B cell (primary cell): ENCODE measurements at regions not wholly inside any gene's neighbourhood (a gene's known extent, or its start where the extent isn't known, plus 50 kb on each side); places are given as distances from the start of the nearest gene placed in this dataset.

ENCODE experiments used
- ATAC-seq: fragments of 200-7000 bp; cut with Tn5 transposase; one replicate; pipeline ENCODE4 v1.10.0; 2021; ENCODE audit warnings: low read depth, mild to moderate bottlenecking, moderate number of reproducible peaks, moderate library complexity
- CTCF ChIA-PET: fragments of 350-600 bp; sonication (Branson Sonifier 250); formaldehyde crosslinking; loops from one replicate; lab custom pipeline; 2021; ENCODE audit warnings: antibody characterized with exemption, inconsistent platforms; lab: Charles Lee
- POLR2A ChIA-PET: fragments of 350-600 bp; sonication (Branson Sonifier 250); formaldehyde crosslinking; loops from one replicate; lab custom pipeline; 2021; ENCODE audit warnings: antibody characterized with exemption; lab: Charles Lee
- DNase-seq: peaks from one replicate; pipeline ENCODE4 v3.0.0; 2013
- H2AFZ ChIP-seq: 2 replicates; pipeline ENCODE4 v1.6.1; 2012; ENCODE audit warnings: mild to moderate bottlenecking, low read depth, low read length; ENCODE audit not compliant: insufficient read depth, poor library complexity, severe bottlenecking
- H3K27ac ChIP-seq, 2 donors: 1 replicate in 1 of 2; 2 replicates in 1 of 2; pipeline ENCODE4 v1.5.1; 2012 to 2013; ENCODE audit warnings: low read length in 2 of 2, mild to moderate bottlenecking in 2 of 2, moderate library complexity in 1 of 2
- H3K27me3 ChIP-seq, 4 experiments: fragments of 200-600 bp in 1 of 4; sonication (generic) in 1 of 4; replicated peaks in 1 of 4; 1 replicate in 2 of 4; 2 replicates in 2 of 4; pipeline versions ENCODE4 v1.6.1 to v1.7.0; 2013 to 2016; ENCODE audit warnings: low read length in 3 of 4, mild to moderate bottlenecking in 2 of 4, mixed read lengths in 1 of 4, moderate library complexity in 1 of 4; ENCODE audit not compliant: insufficient read depth in 4 of 4, control insufficient read depth in 3 of 4; ENCODE audit errors: control extremely low read depth in 1 of 4
- H3K36me3 ChIP-seq, 2 experiments: replicated peaks in 1 of 2; 1 replicate in 1 of 2; 2 replicates in 1 of 2; pipeline versions ENCODE4 v1.6.1 to v1.7.1; 2013; ENCODE audit warnings: low read length in 1 of 2; ENCODE audit not compliant: insufficient read depth in 2 of 2, control insufficient read depth in 1 of 2; ENCODE audit errors: control extremely low read depth in 1 of 2, extremely low read depth in 1 of 2
- H3K4me1 ChIP-seq, 2 donors: fragments of 200-600 bp in 1 of 2; sonication (generic) in 1 of 2; 1 replicate in 1 of 2; 2 replicates in 1 of 2; pipeline versions ENCODE4 v1.5.1 to v1.6.1; 2013 to 2017; ENCODE audit warnings: low read length in 2 of 2; ENCODE audit not compliant: control insufficient read depth in 2 of 2, insufficient read depth in 2 of 2
- H3K4me2 ChIP-seq: replicated peaks from 2 replicates; pipeline ENCODE3; 2012; ENCODE audit warnings: mild to moderate bottlenecking, low read depth, low read length; ENCODE audit not compliant: poor library complexity, severe bottlenecking
- H3K4me3 ChIP-seq, 5 experiments: fragments of 200-600 bp in 1 of 5; sonication (generic) in 1 of 5; 1 replicate in 3 of 5; 2 replicates in 2 of 5; pipeline versions ENCODE4 v1.5.1 to v1.7.0; 2011 to 2016; ENCODE audit warnings: low read length in 4 of 5, mild to moderate bottlenecking in 4 of 5, low read depth in 2 of 5, control low read depth in 1 of 5, moderate library complexity in 1 of 5; ENCODE audit not compliant: insufficient read depth in 1 of 5; ENCODE audit errors: control extremely low read depth in 1 of 5, extremely low read depth in 1 of 5
- H3K79me2 ChIP-seq: fragments of 200-600 bp; sonication (generic); one replicate; pipeline ENCODE4 v1.6.0; 2016; ENCODE audit warnings: low read length; ENCODE audit not compliant: control insufficient read depth, insufficient read depth
- H3K9ac ChIP-seq: fragments of 200-600 bp; sonication (generic); 2 replicates; pipeline ENCODE4 v1.6.1; 2017; ENCODE audit warnings: mild to moderate bottlenecking, low read length, moderate library complexity
- H3K9me3 ChIP-seq, 3 donors: one replicate each; pipeline versions ENCODE4 v1.6.1 to v1.7.1; 2013; ENCODE audit warnings: low read length in 2 of 3; ENCODE audit not compliant: control insufficient read depth in 2 of 3, insufficient read depth in 1 of 3; ENCODE audit errors: control extremely low read depth in 1 of 3
- H4K20me1 ChIP-seq: 2 replicates; pipeline ENCODE4 v1.6.0; 2012; ENCODE audit warnings: mild to moderate bottlenecking, low read length; ENCODE audit not compliant: insufficient read depth, control insufficient read depth, poor library complexity, severe bottlenecking
- H3K27ac Mint-ChIP-seq: one replicate; pipeline ENCODE4 v1.8.0; 2021; ENCODE audit warnings: mixed read lengths
- H3K27me3 Mint-ChIP-seq: one replicate; pipeline ENCODE4 v1.8.0; 2021; ENCODE audit warnings: mixed read lengths
- H3K4me1 Mint-ChIP-seq: one replicate; pipeline ENCODE4 v1.8.0; 2021; ENCODE audit warnings: mixed read lengths
- H3K4me3 Mint-ChIP-seq: one replicate; pipeline ENCODE4 v1.8.0; 2021; ENCODE audit warnings: mixed read lengths
- H3K9me3 Mint-ChIP-seq: one replicate; pipeline ENCODE4 v1.8.0; 2022; ENCODE audit warnings: mixed read lengths; ENCODE audit not compliant: insufficient read depth
- CTCF ChIP-seq: fragments of 200-600 bp; IDR thresholded peaks from one replicate; pipeline ENCODE4 v1.8.0; 2022; ENCODE audit warnings: antibody characterized with exemption, mild to moderate bottlenecking
- EZH2 ChIP-seq: IDR thresholded peaks from 2 replicates; pipeline ENCODE4 v1.6.1; 2012; ENCODE audit warnings: borderline replicate concordance, low read depth, mild to moderate bottlenecking, moderate library complexity, low read length; ENCODE audit not compliant: insufficient read depth, poor library complexity, severe bottlenecking
- WGBS: methylation state at CpG from one replicate; pipeline ENCODE4 v1.1.5; 2013; ENCODE audit warnings: missing lambda C conversion rate; ENCODE audit not compliant: insufficient coverage; 5-methylcytosine and 5-hydroxymethylcytosine counted together
- intact Hi-C: fragments of 100-400 bp; cut with micrococcal nuclease; formaldehyde crosslinking; loops from one replicate; pipeline ENCODE4 v1.10.0; 2022

- DNase-seq (no peak), ATAC-seq (no peak)
- no CpG with 5 or more reads among the region's 2 CpGs for WGBS
- H3K36me3 ChIP-seq, result no peaks in the 10 kb centered on the region
- H2AFZ ChIP-seq, result no peak overlapping the region
- H3K9me3 ChIP-seq, result no peaks in the 10 kb centered on the region
- no peak overlapping the region for H3K4me3 ChIP-seq
- H3K9ac ChIP-seq, result no peak overlapping the region
- Mint-ChIP-seq H3K9me3 (peaks cover 2% of the 10 kb centered on the region), H3K27me3 (no peaks in the 10 kb centered on the region), H3K27ac (no peak overlapping the region), H3K4me3 (no peak overlapping the region), H3K4me1 (no peaks in the 10 kb centered on the region)
- H3K4me2 ChIP-seq, result no peak overlapping the region
- no peaks in the 10 kb centered on the region for H3K79me2 ChIP-seq
- H4K20me1 ChIP-seq, result no peaks in the 10 kb centered on the region
- CTCF ChIA-PET, result no interaction called here
- intact Hi-C loops, result no loop called here
- H3K27ac ChIP-seq, result no peak overlapping the region
- no peaks in the 10 kb centered on the region for H3K4me1 ChIP-seq
- POLR2A ChIA-PET, result no interaction called here
- TF ChIP-seq EZH2, result no peak
- TF ChIP-seq CTCF, result no peak
- H3K27me3 ChIP-seq, result no peaks in the 10 kb centered on the region
Observed at GRCh38 chr3:147231111-147231510, 175.2 kb downstream of the ZIC4 start.

GRCh38 chr3:147222291-147222690 is 184.1 kb downstream of the ZIC4 start:
- ChIA-PET POLR2A (no interaction called here), CTCF (no interaction called here)
- TF ChIP-seq CTCF, result no peak
- TF ChIP-seq EZH2, result no peak
- no peaks in the 10 kb centered on the region for H3K4me1 ChIP-seq
- 100% methylated on average over 1 of the region's 1 CpG for WGBS
- no peaks in the 10 kb centered on the region for H4K20me1 ChIP-seq
- H3K27ac ChIP-seq, result no peak overlapping the region
- no peaks in the 10 kb centered on the region for H3K27me3 ChIP-seq
- Mint-ChIP-seq H3K27ac (no peak overlapping the region), H3K9me3 (no peaks in the 10 kb centered on the region), H3K27me3 (no peaks in the 10 kb centered on the region), H3K4me1 (no peaks in the 10 kb centered on the region), H3K4me3 (no peak overlapping the region)
- intact Hi-C loops, result no loop called here
- no peaks in the 10 kb centered on the region for H3K79me2 ChIP-seq
- DNase-seq (no peak), ATAC-seq (no peak)
- H3K4me3 ChIP-seq, result no peak overlapping the region
- no peak overlapping the region for H3K9ac ChIP-seq
- H3K4me2 ChIP-seq, result no peak overlapping the region
- no peaks in the 10 kb centered on the region for H3K36me3 ChIP-seq
- no peaks in the 10 kb centered on the region for H3K9me3 ChIP-seq
- H2AFZ ChIP-seq, result no peak overlapping the region
